GM12864 (cell line): ENCODE measurements at regions not wholly inside any gene's neighbourhood (a gene's known extent, or its start where the extent isn't known, plus 50 kb on each side); places are given as distances from the start of the nearest gene placed in this dataset.

ENCODE experiments used
- DNase-seq: peaks from one replicate; pipeline ENCODE4 v3.0.0-alpha.2; 2011; ENCODE audit warnings: low read depth
- H3K4me3 ChIP-seq: 2 replicates; pipeline ENCODE4 v1.5.1; 2011; ENCODE audit warnings: mild to moderate bottlenecking, low read depth, low read length, control low read depth
- TF ChIP-seq, protein P1 (sequence below): IDR thresholded peaks from 2 replicates; pipeline ENCODE4 v1.5.1; 2011; ENCODE audit warnings: low read depth, mild to moderate bottlenecking, moderate library complexity, low read length, control low read depth, inconsistent platforms; ENCODE audit errors: missing control alignments

- TF ChIP-seq, protein P1, sequence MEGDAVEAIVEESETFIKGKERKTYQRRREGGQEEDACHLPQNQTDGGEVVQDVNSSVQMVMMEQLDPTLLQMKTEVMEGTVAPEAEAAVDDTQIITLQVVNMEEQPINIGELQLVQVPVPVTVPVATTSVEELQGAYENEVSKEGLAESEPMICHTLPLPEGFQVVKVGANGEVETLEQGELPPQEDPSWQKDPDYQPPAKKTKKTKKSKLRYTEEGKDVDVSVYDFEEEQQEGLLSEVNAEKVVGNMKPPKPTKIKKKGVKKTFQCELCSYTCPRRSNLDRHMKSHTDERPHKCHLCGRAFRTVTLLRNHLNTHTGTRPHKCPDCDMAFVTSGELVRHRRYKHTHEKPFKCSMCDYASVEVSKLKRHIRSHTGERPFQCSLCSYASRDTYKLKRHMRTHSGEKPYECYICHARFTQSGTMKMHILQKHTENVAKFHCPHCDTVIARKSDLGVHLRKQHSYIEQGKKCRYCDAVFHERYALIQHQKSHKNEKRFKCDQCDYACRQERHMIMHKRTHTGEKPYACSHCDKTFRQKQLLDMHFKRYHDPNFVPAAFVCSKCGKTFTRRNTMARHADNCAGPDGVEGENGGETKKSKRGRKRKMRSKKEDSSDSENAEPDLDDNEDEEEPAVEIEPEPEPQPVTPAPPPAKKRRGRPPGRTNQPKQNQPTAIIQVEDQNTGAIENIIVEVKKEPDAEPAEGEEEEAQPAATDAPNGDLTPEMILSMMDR = no peak
- H3K4me3 ChIP-seq = no peak overlapping the region
- DNase-seq = no peak
These were observed 131.1 kb upstream of the ZNF536 start for GRCh38 chr19:30240904-30241695.

DNA sequence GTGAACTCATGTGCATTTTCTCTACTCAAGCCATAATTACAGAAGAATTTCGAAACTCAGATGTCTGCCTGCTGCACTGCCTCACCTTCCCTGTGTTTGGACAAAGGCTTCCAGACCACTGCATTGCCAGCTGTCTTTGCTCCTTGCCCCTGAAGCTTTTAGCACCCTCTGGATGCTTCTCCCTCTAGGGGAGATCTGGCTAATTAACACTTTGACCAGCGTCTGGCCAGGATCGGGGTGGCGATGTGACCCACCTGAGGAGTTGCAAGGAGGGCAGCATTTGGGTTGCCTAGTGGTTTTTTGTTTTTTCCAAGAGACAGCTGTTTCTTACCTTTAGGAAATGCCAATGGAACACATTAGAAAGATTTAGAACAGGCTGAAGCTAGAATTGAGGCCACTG is 127.7 kb upstream of the ZNF536 start:
- no peak overlapping the region for H3K4me3 ChIP-seq
- no peak for DNase-seq
- TF ChIP-seq, protein P1 = no peak

GRCh38 chr19:30245401-30246039 is 126.7 kb upstream of the ZNF536 start:
- TF ChIP-seq, protein P1 = no peak
- H3K4me3 ChIP-seq = no peak overlapping the region
- DNase-seq = no peak

GRCh38 chr19:30249911-30250310 is 122.3 kb upstream of the ZNF536 start:
- H3K4me3 ChIP-seq = no peak overlapping the region
- no peak for DNase-seq
- TF ChIP-seq, protein P1 = no peak

DNA sequence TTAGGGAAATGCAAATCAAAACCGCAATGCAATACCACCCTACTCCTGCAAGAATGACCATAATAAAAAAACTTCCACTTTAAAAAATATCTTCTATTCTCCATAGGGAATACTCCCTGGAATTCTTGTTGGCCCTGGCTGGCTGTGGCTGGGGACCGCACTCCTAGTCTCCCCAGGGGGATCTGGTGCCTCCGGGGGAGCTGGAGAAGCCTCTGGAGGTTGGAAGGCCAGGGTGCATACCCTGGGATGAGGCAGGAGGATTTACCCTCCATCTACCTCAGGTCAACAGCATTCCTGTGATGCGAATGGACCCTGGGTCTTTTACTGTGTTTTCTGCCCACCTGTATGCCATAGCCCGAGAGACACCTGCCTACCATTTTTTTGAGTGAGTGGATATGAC is 120.0 kb upstream of the ZNF536 start:
- no peak overlapping the region for H3K4me3 ChIP-seq
- TF ChIP-seq, protein P1 = no peak
- DNase-seq = no peak

DNA sequence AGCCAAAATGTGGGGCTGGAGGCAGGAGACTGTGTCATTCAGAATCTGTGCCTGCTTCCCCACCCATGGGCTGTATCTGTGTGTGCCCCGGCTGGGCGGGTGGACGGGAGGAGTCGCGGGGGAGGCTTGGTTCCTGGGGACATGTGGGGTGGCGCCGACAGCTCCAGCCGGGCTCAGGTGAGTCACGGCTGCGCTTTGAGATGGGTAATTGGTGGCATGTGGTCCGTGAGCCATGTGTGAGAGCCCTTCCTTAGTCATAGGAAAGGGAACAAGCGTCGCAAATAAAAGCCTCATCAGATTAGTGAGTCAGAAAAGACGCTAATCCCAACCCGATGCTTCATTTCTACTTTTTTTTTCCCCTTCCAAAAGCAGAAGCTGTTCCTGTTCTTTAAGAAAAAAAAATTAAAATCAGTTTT is 118.6 kb upstream of the ZNF536 start:
- no peak overlapping the region for H3K4me3 ChIP-seq
- DNase-seq = no peak
- TF ChIP-seq, protein P1 = no peak
